ENCODE measurements at regions not wholly inside any gene's neighbourhood (a gene's known extent, or its start where the extent isn't known, plus 50 kb on each side); places are given as distances from the start of the nearest gene placed in this dataset.

DNA sequence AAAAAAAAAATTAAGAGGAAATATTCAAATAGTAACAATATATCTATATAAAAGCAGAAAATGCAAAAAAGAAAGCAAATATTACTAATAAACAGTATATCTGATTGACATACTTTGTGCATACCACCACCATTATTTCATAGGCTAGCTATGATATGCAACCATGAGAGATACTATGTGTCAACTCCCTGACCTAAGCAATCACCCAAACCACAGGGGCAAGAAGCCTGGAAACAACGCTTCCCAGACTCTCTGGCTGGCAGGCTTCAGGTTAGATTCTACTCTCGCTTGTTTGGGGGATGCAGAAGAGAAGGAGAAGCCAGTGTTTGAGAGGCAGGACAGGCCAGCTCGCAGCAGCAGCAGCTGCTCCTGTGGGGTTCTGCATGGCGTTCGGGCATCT is 169.3 kb upstream of the TPM1 start:
- H3K9ac ChIP-seq (ENCODE audit: control insufficient read depth, extremely low read depth, insufficient read depth, low read length) = no peak overlapping the region
- H3K4me3 ChIP-seq (ENCODE audit: control insufficient read depth in 2 of 3, extremely low read depth in 1 of 3, insufficient read depth in 2 of 3, low read depth in 1 of 3, low read length in 3 of 3) = no peak overlapping the region
- FAIRE-seq (no peak), DNase-seq (ENCODE audit: low read depth, low spot score) (no peak)
- H3K79me2 ChIP-seq (ENCODE audit: control insufficient read depth, insufficient read depth, low read length) = no peaks in the 10 kb centered on the region
- H3K9me1 ChIP-seq (ENCODE audit: control insufficient read depth, extremely low read depth, insufficient read depth, low read length) = no peaks in the 10 kb centered on the region
- dilution Hi-C loops (cut with MboI; ENCODE audit: extremely low pct_ligation_motif_present, low sequenced_read_pairs) = no loop called here
- H3K27me3 ChIP-seq (ENCODE audit: control insufficient read depth, extremely low read depth, insufficient read depth, low read length) = no peaks in the 10 kb centered on the region
- no peak overlapping the region for H3K4me2 ChIP-seq (ENCODE audit: control insufficient read depth, extremely low read depth, insufficient read depth, low read depth, low read length)
- no peak overlapping the region for H3K27ac ChIP-seq (ENCODE audit: control insufficient read depth, insufficient read depth, low read length)
- H3K4me1 ChIP-seq (ENCODE audit: control insufficient read depth, extremely low read depth, insufficient read depth, low read length) = no peaks in the 10 kb centered on the region
- no peaks in the 10 kb centered on the region for H4K20me1 ChIP-seq (ENCODE audit: control insufficient read depth, extremely low read depth, insufficient read depth, low read length)
- no peaks in the 10 kb centered on the region for H3K36me3 ChIP-seq (ENCODE audit: control insufficient read depth in 2 of 2, extremely low read depth in 1 of 2, insufficient read depth in 2 of 2, low read length in 2 of 2)
- no peaks in the 10 kb centered on the region for H3K9me3 ChIP-seq (ENCODE audit: control insufficient read depth, low read depth, low read length)
- TF ChIP-seq EZH2 (IDR thresholded peaks at IDR 0.05; ENCODE audit: low read length) = no peak
- TF ChIP-seq, protein P1, sequence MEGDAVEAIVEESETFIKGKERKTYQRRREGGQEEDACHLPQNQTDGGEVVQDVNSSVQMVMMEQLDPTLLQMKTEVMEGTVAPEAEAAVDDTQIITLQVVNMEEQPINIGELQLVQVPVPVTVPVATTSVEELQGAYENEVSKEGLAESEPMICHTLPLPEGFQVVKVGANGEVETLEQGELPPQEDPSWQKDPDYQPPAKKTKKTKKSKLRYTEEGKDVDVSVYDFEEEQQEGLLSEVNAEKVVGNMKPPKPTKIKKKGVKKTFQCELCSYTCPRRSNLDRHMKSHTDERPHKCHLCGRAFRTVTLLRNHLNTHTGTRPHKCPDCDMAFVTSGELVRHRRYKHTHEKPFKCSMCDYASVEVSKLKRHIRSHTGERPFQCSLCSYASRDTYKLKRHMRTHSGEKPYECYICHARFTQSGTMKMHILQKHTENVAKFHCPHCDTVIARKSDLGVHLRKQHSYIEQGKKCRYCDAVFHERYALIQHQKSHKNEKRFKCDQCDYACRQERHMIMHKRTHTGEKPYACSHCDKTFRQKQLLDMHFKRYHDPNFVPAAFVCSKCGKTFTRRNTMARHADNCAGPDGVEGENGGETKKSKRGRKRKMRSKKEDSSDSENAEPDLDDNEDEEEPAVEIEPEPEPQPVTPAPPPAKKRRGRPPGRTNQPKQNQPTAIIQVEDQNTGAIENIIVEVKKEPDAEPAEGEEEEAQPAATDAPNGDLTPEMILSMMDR (optimal IDR thresholded peaks at IDR 0.05 in 1 of 3, IDR thresholded peaks at IDR 0.05 in 1 of 3, conservative IDR thresholded peaks at IDR 0.05 in 1 of 3; ENCODE audit: extremely low read depth in 1 of 3, insufficient read depth in 2 of 3, low read length in 3 of 3) = no peak
- no peak overlapping the region for H2AFZ ChIP-seq (ENCODE audit: control insufficient read depth, low read length)

DNA sequence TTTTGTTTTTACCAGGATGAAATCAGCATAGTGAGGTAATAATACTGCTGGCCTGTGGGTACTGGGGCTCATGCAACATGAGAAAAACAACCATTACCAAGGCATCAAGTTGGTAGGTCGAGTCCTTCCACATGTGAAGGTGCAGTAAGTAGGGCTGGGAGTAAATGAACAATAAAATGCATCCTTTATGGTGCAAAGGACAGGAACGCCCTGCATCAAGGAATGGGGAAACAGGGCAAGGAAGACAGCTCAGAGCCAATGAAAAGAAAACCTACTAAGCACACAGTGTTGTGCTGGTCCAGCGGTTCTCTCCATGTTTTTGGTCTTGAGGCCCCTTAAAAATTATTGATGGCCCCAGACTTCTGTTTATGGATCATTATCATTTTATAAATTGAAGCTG is 168.5 kb upstream of the TPM1 start:
- no peak overlapping the region for H2AFZ ChIP-seq (ENCODE audit: control insufficient read depth, low read length)
- H4K20me1 ChIP-seq (ENCODE audit: control insufficient read depth, extremely low read depth, insufficient read depth, low read length) = no peaks in the 10 kb centered on the region
- no peaks in the 10 kb centered on the region for H3K36me3 ChIP-seq (ENCODE audit: control insufficient read depth in 2 of 2, extremely low read depth in 1 of 2, insufficient read depth in 2 of 2, low read length in 2 of 2)
- H3K9ac ChIP-seq (ENCODE audit: control insufficient read depth, extremely low read depth, insufficient read depth, low read length) = no peak overlapping the region
- DNase-seq (ENCODE audit: low read depth, low spot score) (no peak), FAIRE-seq (no peak)
- no peaks in the 10 kb centered on the region for H3K4me1 ChIP-seq (ENCODE audit: control insufficient read depth, extremely low read depth, insufficient read depth, low read length)
- dilution Hi-C loops (cut with MboI; ENCODE audit: extremely low pct_ligation_motif_present, low sequenced_read_pairs) = no loop called here
- no peaks in the 10 kb centered on the region for H3K79me2 ChIP-seq (ENCODE audit: control insufficient read depth, insufficient read depth, low read length)
- H3K4me3 ChIP-seq (ENCODE audit: control insufficient read depth in 2 of 3, extremely low read depth in 1 of 3, insufficient read depth in 2 of 3, low read depth in 1 of 3, low read length in 3 of 3) = no peak overlapping the region
- H3K4me2 ChIP-seq (ENCODE audit: control insufficient read depth, extremely low read depth, insufficient read depth, low read depth, low read length) = no peak overlapping the region
- no peak overlapping the region for H3K27ac ChIP-seq (ENCODE audit: control insufficient read depth, insufficient read depth, low read length)
- H3K9me3 ChIP-seq (ENCODE audit: control insufficient read depth, low read depth, low read length) = no peaks in the 10 kb centered on the region
- no peaks in the 10 kb centered on the region for H3K9me1 ChIP-seq (ENCODE audit: control insufficient read depth, extremely low read depth, insufficient read depth, low read length)
- TF ChIP-seq, protein P1 (optimal IDR thresholded peaks at IDR 0.05 in 1 of 3, IDR thresholded peaks at IDR 0.05 in 1 of 3, conservative IDR thresholded peaks at IDR 0.05 in 1 of 3; ENCODE audit: extremely low read depth in 1 of 3, insufficient read depth in 2 of 3, low read length in 3 of 3) = no peak
- TF ChIP-seq EZH2 (IDR thresholded peaks at IDR 0.05; ENCODE audit: low read length) = no peak
- H3K27me3 ChIP-seq (ENCODE audit: control insufficient read depth, extremely low read depth, insufficient read depth, low read length) = no peaks in the 10 kb centered on the region

All from keratinocyte (primary cell).